ENCODE measurements at regions not wholly inside any gene's neighbourhood (a gene's known extent, or its start where the extent isn't known, plus 50 kb on each side); places are given as distances from the start of the nearest gene placed in this dataset.

DNA sequence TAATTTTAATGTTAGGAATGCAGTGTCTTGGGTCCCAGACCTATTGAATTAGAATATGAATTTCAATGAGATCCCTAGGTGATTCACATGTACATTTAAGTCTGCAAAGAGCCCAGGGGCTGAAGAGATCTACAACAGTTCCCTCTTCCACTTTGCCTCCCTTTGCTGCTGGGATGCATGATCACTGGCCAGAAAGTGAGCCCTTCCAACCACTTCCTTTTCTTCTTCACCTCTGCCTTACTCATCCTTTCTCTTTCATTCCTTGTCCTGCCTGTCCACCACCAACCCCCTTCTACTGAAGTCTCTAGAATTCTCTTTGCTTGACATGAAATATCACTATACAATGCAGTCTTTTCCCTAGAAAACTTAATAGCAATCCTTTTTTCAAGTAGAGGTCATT lies 222.4 kb upstream of the LRIG1 start:
- TF ChIP-seq SP1 (IDR thresholded peaks at IDR 0.05) (no peak), FOXK2 (IDR thresholded peaks at IDR 0.05) (no peak), SUZ12 (IDR thresholded peaks at IDR 0.05) (no peak), TARDBP (IDR thresholded peaks at IDR 0.05) (no peak), HDGF (IDR thresholded peaks at IDR 0.05; ENCODE audit: borderline replicate concordance) (no peak), FOXM1 (IDR thresholded peaks at IDR 0.05; ENCODE audit: borderline replicate concordance) (no peak), FOXA1 (IDR thresholded peaks at IDR 0.05) (no peak), ARNT (IDR thresholded peaks at IDR 0.05) (no peak), BHLHE40 (IDR thresholded peaks at IDR 0.05; ENCODE audit: borderline replicate concordance) (no peak), ELF4 (IDR thresholded peaks at IDR 0.05) (no peak), L3MBTL2 (conservative IDR thresholded peaks at IDR 0.05) (no peak), NFRKB (IDR thresholded peaks at IDR 0.05) (no peak), LEF1 (IDR thresholded peaks at IDR 0.05; ENCODE audit: borderline replicate concordance) (no peak), ZNF384 (IDR thresholded peaks at IDR 0.05) (no peak)
